Astrocyte of the spinal cord (primary cell): ENCODE measurements at regions not wholly inside any gene's neighbourhood (a gene's known extent, or its start where the extent isn't known, plus 50 kb on each side); places are given as distances from the start of the nearest gene placed in this dataset.

Source experiments
- DNase-seq: peaks from one replicate; pipeline ENCODE4 v3.0.0; 2011; ENCODE audit warnings: low read depth, low spot score
- H3K4me3 ChIP-seq: 2 replicates; pipeline ENCODE4 v1.5.1; 2011; ENCODE audit warnings: low read depth, mild to moderate bottlenecking, low read length, moderate library complexity
- in situ Hi-C: cut with HindIII; loops from 2 replicates; pipeline ENCODE4 v1.10.0; 2017; ENCODE audit warnings: low sequenced_read_pairs
- TF ChIP-seq, protein P1 (sequence below): IDR thresholded peaks from 2 replicates; pipeline ENCODE4 v1.5.1; 2012; ENCODE audit warnings: low read depth, mild to moderate bottlenecking, low read length, inconsistent platforms

DNA sequence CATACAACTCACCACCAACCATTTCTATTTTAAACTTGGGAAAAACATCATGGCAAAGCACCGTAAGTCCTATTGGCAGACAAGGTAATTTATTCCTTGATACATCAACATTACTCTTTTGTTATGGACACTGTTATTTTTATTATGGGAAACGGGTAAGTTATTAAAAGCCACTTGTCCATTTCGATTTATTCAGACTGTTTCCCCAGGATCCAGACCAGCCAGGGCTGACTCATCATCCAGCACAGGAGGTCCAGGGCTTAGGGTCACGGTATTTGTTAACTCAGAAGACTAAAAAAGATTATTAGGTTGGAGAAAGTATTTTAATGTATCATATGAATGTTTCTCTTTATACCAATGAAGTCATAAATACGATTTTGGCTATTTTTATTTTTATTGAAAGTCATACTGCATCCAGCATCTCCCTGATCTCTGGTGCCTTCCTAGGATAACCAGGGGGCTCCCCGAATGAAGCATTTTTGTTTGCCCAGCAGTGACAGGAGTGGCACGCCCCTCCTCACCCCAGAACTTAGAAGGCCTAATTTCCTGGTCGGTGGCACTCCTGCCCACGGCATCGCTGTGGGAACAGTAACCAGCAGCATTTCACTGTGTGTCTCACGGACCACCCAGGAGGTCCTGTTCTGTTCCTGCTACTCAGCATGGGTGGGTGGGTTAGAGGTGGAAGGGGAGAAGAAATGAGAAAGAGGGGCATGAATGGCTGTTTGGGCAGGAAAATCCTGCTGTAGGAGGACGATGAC, 446.1 kb downstream of the EIPR1 start:
- no peak for DNase-seq
- H3K4me3 ChIP-seq = no peak overlapping the region
- TF ChIP-seq, protein P1, sequence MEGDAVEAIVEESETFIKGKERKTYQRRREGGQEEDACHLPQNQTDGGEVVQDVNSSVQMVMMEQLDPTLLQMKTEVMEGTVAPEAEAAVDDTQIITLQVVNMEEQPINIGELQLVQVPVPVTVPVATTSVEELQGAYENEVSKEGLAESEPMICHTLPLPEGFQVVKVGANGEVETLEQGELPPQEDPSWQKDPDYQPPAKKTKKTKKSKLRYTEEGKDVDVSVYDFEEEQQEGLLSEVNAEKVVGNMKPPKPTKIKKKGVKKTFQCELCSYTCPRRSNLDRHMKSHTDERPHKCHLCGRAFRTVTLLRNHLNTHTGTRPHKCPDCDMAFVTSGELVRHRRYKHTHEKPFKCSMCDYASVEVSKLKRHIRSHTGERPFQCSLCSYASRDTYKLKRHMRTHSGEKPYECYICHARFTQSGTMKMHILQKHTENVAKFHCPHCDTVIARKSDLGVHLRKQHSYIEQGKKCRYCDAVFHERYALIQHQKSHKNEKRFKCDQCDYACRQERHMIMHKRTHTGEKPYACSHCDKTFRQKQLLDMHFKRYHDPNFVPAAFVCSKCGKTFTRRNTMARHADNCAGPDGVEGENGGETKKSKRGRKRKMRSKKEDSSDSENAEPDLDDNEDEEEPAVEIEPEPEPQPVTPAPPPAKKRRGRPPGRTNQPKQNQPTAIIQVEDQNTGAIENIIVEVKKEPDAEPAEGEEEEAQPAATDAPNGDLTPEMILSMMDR = no peak
- in situ Hi-C loops = no loop called here

DNA sequence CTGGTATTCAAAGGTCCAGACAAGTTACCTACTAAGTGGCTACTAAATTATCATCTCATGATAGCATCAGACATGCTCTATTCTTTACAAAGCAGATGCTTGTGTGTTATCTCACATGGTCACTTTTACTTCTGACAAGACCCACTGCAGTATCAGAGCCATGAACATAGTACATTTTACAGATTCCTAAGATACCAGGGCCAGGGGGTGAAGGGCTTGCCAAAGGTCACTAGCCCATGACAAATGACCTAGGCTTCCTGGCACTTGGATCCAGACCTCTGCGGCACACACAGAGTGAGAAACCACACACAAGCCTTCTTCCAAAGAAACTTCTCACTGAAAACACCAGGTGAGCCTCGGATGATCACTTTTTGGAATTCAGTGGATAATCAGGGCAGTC, 446.8 kb downstream of the EIPR1 start:
- DNase-seq = no peak
- no peak overlapping the region for H3K4me3 ChIP-seq
- TF ChIP-seq, protein P1 = no peak
- in situ Hi-C loops = no loop called here

DNA sequence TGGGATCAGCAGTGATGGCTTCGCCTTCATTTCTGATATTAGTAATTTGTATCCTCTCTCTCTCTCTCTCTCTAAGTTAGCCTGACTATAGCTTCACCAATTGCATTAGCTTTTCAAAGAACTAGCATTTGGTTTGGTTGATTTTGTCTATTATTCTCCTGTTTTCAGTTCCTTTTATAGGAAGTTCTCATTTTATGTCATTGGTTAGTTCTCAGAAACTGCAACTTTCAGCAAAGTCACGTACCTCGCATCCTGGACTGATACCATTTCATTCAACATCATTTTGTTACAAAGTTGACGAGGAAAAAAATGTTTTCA, 450.8 kb downstream of the EIPR1 start:
- in situ Hi-C loops = no loop called here
- no peak for DNase-seq
- TF ChIP-seq, protein P1 = no peak
- H3K4me3 ChIP-seq = no peak overlapping the region

DNA sequence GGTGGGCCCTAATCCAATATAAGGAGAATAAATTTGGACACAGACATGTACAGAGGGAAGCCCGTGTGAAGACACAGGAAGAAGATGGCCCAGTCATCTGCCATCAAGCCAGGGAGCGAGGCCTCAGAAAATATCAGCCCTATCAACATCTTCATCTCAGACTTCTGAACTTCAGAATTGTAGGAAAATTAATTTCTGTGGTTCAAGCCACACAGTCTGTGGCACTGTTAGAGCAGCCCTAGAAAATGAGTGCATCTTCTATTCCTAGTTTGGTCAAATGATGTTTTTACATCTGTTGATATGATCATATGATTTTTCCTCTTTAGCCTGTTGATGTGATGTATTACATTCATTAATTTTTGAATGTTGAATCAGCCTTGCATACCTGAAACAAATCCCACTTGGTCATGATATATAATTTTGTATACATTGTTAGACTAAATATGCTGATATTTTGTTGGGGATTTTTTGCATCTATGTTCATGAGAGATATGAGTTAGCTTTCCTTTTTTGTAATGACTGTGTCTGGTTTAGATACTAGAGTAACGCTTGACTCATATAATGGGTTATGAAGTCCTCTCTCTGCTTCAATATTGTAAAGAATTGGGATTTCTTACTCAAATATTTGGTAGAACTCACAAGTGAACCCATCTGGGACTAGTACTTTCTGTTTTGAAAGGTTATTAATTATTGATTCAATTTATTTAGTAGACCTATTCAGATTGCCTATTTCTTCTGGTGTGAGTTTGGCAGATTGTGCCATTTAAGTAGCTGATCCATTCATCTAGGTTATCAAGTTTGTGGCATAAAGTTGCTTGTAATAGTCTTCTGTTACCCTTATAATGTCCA, 451.4 kb downstream of the EIPR1 start:
- no peak overlapping the region for H3K4me3 ChIP-seq
- in situ Hi-C loops = no loop called here
- TF ChIP-seq, protein P1 = no peak
- no peak for DNase-seq

DNA sequence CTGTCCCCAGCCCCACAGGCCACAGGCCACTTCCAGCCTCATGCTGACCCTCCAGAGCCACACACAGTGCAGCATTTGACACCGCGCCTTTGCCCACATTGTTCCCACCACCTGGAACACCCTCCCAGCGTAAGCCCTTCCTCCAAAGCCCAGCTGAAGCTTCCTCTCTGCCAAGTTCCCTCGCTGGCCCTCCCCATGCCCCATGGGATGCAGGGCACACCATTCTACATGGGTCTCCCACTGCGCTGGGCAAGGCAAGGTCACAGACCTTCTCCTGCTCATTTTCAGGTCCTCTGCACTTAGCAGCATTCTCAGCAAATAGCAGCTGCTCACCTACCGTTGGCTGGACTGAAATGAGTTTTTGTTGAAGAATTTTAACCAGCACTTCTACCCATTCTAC, 455.5 kb downstream of the EIPR1 start:
- no peak for DNase-seq
- TF ChIP-seq, protein P1 = no peak
- no peak overlapping the region for H3K4me3 ChIP-seq
- in situ Hi-C loops = no loop called here

DNA sequence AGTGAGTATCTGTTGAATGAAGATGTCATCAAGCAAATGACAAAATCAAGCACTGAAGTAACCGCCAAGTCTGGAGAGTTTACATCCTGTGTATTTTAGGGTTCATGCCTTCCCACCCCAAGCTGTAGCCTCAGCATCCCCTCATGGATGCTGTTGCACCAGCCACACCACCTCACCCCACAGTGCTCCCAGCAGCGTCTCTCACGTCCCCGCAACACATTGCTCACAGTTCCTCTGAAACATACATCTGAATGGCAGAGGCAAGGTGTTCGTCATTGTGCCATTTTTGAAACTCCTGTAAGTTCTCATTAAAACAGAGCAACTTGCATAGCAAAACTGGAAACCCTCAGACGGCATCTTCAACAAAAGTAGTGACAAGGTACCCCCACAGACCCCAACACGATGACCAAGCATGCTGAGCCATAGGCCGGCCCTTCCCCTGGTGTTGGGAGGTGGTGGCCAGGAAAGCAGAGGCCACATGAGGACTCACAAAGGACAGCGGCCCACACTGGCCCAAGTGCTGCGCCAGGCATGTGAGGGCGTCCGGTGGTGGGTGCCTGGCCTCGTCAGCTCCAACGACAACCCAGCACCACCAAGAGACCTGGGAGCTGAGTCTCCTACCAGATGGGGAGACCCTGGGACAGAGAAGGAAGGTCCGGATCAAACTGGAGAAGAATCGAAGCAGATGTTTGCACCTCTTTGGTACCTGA, 456.5 kb downstream of the EIPR1 start:
- TF ChIP-seq, protein P1 = no peak
- in situ Hi-C loops = no loop called here
- no peak for DNase-seq
- H3K4me3 ChIP-seq = no peak overlapping the region
